ENCODE measurements at regions not wholly inside any gene's neighbourhood (a gene's known extent, or its start where the extent isn't known, plus 50 kb on each side); places are given as distances from the start of the nearest gene placed in this dataset.

- Histone ChIP-seq H3K4me3 (ENCODE audit: insufficient read length, low read depth) (no peak overlapping the region), H3K4me1 (ENCODE audit: insufficient read depth, insufficient read length) (peaks cover 8% of the 10 kb centered on the region), H3K9ac (ENCODE audit: insufficient read length, low read depth) (no peak overlapping the region), H3K9me3 (ENCODE audit: insufficient read depth, low read length) (no peaks in the 10 kb centered on the region), H3K27me3 (ENCODE audit: insufficient read depth, insufficient read length) (no peaks in the 10 kb centered on the region), H3K36me3 (ENCODE audit: insufficient read depth, insufficient read length, low read length) (no peaks in the 10 kb centered on the region)
- no peak for DNase-seq (ENCODE audit: low read depth, low spot score)
- TF ChIP-seq YY1 (IDR thresholded peaks at IDR 0.05; ENCODE audit: insufficient read depth, insufficient read length), result no peak
- TF ChIP-seq ZNF274 (IDR thresholded peaks at IDR 0.05; ENCODE audit: low read depth, low read length), result no peak
These were observed 53.5 kb upstream of the RAP1B start for GRCh38 chr12:68557011-68557730.

GRCh38 chr12:68559246-68559645, 51.5 kb upstream of the RAP1B start:
- no peaks in the 10 kb centered on the region for H3K9me3 ChIP-seq (ENCODE audit: insufficient read depth, low read length)
- H3K4me1 ChIP-seq (ENCODE audit: insufficient read depth, insufficient read length), result peaks cover 8% of the 10 kb centered on the region
- no peaks in the 10 kb centered on the region for H3K27me3 ChIP-seq (ENCODE audit: insufficient read depth, insufficient read length)
- no peak overlapping the region for H3K9ac ChIP-seq (ENCODE audit: insufficient read length, low read depth)
- TF ChIP-seq YY1 (IDR thresholded peaks at IDR 0.05; ENCODE audit: insufficient read depth, insufficient read length), result no peak
- TF ChIP-seq SUZ12 (IDR thresholded peaks at IDR 0.05; ENCODE audit: extremely low read depth, insufficient read depth, insufficient read length), result no peak
- TF ChIP-seq ZNF274 (IDR thresholded peaks at IDR 0.05; ENCODE audit: low read depth, low read length), result no peak
- H3K36me3 ChIP-seq (ENCODE audit: insufficient read depth, insufficient read length, low read length), result no peaks in the 10 kb centered on the region
- no peak for DNase-seq (ENCODE audit: low read depth, low spot score)
- no peak overlapping the region for H3K4me3 ChIP-seq (ENCODE audit: insufficient read length, low read depth)

- Histone ChIP-seq H3K4me1 (ENCODE audit: insufficient read depth, insufficient read length) (peaks cover 8% of the 10 kb centered on the region), H3K27me3 (ENCODE audit: insufficient read depth, insufficient read length) (no peaks in the 10 kb centered on the region), H3K36me3 (ENCODE audit: insufficient read depth, insufficient read length, low read length) (no peaks in the 10 kb centered on the region), H3K4me3 (ENCODE audit: insufficient read length, low read depth) (no peak overlapping the region), H3K9me3 (ENCODE audit: insufficient read depth, low read length) (no peaks in the 10 kb centered on the region), H3K9ac (ENCODE audit: insufficient read length, low read depth) (no peak overlapping the region)
- TF ChIP-seq YY1 (IDR thresholded peaks at IDR 0.05; ENCODE audit: insufficient read depth, insufficient read length) (no peak), SUZ12 (IDR thresholded peaks at IDR 0.05; ENCODE audit: extremely low read depth, insufficient read depth, insufficient read length) (no peak), ZNF274 (IDR thresholded peaks at IDR 0.05; ENCODE audit: low read depth, low read length) (no peak)
- peak; percentile 15 for DNase-seq (ENCODE audit: low read depth, low spot score)
These were observed 50.5 kb upstream of the RAP1B start for GRCh38 chr12:68559984-68560850.

GRCh38 chr12:68560851-68561422, 49.8 kb upstream of the RAP1B start:
- Histone ChIP-seq H3K36me3 (ENCODE audit: insufficient read depth, insufficient read length, low read length) (no peaks in the 10 kb centered on the region), H3K4me1 (ENCODE audit: insufficient read depth, insufficient read length) (peaks cover 8% of the 10 kb centered on the region), H3K4me3 (ENCODE audit: insufficient read length, low read depth) (no peak overlapping the region), H3K9me3 (ENCODE audit: insufficient read depth, low read length) (no peaks in the 10 kb centered on the region), H3K9ac (ENCODE audit: insufficient read length, low read depth) (no peak overlapping the region), H3K27me3 (ENCODE audit: insufficient read depth, insufficient read length) (no peaks in the 10 kb centered on the region)
- no peak for DNase-seq (ENCODE audit: low read depth, low spot score)
- TF ChIP-seq SUZ12 (IDR thresholded peaks at IDR 0.05; ENCODE audit: extremely low read depth, insufficient read depth, insufficient read length) (no peak), YY1 (IDR thresholded peaks at IDR 0.05; ENCODE audit: insufficient read depth, insufficient read length) (no peak), ZNF274 (IDR thresholded peaks at IDR 0.05; ENCODE audit: low read depth, low read length) (no peak)
